ENCODE measurements at regions not wholly inside any gene's neighbourhood (a gene's known extent, or its start where the extent isn't known, plus 50 kb on each side); places are given as distances from the start of the nearest gene placed in this dataset.

DNA sequence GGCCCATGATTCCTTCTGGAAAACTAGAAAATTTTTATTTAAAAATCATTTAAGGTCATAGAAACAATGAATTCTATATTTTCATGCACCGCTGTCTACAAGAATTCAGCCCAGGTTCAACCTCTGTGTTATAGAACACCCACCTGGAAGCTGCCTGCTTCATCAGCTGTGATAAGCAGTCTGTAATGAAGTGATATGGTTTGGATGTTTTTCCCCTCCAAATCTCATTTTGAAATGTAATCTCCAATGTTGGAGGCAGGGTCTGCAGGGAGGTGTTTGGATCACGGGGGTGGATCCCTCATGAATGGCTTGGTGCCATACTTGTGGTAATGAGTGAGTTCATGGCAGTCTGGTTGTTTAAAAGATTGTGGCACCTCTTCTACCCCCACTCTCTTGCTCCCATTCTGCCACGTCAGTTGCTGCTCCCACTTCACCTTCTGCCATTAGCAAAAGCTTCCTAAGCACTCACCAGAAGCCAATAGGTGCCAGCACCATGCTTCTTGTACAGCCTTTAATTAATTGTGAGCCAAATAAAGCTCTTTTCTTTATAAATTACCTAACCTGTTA lies 55.6 kb downstream of the MRPL32 start:
- DNase-seq = no peak

DNA sequence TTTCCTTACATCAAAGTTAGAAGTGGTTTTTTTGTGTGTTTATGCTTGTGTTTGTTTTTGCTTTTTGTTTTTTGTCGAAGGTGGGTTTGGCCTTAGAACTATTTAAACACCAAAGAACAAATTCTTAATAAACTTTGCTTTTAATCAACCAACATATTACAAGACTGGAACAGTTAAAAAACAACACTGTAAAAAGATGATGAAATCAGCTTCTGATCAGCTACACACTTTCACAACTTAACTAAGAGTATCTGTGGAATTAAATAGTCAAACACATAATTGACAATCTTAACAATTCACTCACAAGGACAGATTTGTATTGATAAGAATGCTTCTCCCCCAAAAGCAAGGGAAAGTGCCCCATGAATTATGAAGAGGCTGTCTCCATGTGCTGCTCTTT lies 58.8 kb downstream of the MRPL32 start:
- no peak for DNase-seq

DNA sequence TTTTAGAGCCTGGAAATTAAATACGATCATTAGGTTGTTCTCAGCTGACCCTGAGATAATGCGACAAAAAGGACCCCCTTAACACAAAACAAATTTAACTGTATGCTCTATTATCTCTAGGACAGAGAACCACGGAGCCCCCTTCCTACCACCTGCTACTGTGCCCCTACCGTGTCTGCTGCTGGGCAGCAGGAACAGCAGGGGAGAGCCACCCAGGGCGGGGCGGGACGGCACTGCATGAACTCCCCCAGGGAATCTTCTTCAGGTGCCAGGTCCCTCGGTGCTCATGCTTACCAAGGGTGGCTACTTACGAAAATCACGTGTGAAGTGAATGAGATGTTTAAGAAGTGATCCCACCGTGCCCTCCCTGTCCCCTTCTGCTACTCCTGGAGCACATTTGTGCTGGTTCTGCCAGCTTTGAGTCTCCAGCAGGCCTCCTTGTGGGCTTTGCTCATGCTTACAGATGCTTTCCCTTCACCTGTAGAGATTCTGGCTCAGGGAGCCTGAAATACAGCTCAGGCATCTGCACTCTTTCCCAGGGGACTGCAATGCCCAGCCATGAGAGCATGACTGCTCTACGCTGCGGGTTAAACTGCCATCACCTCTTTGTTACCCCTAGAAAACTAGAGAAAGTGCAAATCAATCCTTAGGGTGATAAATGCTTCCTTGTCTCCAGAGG lies 59.9 kb downstream of the MRPL32 start:
- DNase-seq = no peak

DNA sequence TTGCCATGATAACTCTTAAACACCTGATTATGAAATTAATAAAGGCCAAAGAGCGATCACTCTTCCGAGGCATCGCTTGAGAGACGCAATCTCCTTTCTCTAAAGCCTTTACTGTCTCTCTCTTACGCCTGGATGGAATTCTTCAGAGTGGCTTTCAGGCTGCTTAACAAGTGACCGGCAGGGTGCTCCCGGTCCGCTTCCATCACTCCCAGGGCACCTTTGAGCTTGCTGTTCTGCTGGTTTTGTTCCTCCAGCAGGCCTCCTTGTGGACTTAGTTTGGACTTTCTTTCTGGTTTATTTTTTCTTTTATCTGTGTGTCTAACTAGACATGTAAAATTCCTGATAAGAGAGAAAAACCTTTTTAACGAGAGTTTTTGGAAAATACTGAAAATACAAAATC lies 60.9 kb downstream of the MRPL32 start:
- no peak for DNase-seq

DNA sequence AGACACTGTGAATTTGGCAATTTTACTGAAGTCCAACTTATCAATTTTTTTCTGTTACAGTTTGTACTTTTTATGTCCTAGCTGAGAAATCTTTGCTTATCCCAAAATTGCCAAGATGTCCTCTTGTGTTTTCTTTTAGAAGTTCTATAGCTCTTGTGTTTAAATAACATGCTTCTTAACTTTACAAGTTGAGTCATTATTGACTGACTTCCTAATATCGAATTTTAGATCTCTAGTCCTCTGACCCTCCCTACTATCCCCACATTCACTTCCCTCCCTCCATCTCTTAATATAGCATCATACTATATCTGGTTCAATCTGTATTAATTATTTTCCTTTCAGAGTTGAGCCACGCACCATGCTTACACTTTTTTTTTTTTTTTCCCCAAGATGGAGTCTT lies 61.9 kb downstream of the MRPL32 start:
- DNase-seq = no peak

DNA sequence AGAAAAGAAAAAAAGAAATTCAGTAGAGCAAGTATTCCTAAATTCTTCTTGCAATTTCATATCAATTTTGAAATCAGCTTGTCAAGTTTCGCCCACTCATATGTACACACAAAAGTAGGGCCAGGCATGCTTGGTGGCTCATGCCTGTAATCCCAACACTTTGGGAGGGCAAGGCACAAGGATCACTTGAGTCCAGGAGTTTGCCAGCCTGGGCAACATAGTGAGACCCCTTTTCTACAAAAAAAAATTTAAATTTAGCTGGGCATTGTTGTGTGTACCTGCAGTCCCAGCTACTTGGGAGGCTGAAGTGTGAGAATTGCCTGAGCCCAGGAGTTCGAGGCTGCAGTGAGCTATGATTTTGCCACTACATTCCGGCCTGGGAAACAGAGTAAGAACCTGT lies 65.4 kb downstream of the MRPL32 start:
- DNase-seq = no peak

DNA sequence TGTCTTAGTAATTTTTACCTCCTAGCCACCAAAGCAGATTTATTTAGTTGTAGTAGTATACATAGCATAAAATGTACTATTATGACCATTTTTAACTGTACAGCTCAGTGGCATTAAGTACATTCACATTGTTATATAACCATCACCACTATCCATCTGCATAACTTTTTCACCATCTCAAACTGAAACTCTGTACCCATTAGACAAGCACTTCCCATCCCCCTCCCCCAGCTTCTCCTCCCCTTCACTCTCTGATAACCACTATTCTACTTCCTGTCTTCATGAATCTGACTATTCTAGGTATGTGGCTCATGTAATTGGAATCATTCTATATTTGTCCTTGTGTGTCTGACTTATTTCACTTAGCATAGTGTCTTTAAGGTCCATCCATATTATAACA lies 71.9 kb downstream of the MRPL32 start:
- DNase-seq = no peak

DNA sequence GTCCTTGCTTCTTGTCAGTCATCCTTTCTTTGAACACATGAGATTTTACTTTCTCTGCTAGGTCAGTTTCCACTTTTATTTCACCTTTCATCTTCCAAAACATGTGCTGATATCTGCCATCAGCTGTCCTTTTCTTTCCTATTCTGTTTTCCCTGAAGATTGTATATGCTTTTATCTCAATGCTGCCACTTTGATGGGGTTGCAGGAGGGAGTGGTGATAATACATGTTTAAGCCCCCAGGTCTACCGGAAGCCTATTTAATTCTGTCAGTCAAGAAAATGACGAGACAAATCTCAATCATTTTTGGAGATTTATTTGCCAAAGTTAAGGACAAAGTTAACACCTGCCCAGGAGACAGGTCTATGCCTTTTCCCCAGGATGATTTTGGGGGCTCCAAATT lies 73.8 kb downstream of the MRPL32 start:
- no peak for DNase-seq

GRCh38 chr7:43010061-43010460 lies 77.9 kb downstream of the MRPL32 start:
- DNase-seq = peak; percentile 8

DNA sequence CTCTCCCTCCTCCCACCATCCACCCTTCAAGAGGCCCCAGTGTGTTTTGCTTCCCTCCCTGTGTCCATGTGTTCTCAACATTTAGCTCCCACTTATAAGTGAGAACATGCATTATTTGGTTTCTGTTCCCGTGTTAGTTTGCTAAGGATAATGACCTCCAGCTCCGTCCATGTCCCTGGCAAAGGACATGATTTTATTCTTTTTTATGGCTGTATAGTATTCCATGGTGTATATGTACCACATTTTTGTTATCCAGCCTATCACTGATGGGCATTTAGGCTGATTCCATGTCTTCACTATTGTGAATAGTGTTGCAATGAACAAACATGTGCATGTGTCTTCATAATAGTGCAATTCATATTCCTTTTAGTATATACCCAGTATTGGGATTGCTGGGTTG lies 79.7 kb downstream of the MRPL32 start:
- DNase-seq = no peak

DNA sequence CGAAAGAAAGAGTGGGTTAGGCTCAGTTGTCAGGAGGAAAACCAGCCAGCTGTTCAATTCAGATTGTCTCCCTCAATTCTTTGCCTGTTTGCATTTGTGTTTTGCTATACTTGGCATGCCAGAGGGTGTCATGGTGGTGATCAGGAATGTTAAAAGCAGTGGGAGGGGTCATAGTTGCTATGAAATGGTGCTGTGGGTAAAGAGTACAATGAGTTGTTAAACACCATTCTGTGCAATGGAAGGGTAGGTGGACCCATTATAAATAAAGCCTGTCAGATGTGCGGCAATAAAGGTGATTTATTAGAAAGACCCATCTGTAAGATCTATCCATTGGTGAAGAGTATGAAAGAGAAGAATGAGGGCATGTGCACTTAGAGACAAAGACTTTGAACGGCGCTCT lies 82.2 kb downstream of the MRPL32 start:
- DNase-seq = no peak

DNA sequence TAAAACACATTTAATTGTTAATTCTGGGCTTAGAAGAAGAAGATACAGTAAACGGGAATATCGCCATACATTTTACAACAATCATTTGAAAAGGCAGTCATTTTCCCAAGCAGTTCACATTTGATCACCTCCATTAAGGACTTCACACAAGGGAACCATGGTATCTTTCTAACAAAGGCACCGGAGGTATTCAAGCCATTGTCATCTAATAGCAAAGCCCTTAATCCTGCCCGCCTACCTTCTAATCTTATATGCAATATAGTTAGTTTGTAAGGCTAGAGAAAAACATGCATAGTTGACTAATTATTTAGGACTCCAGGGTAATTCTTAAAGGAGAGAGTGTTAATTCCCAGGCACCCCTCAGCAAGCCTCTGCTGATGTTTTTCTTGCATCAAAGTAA lies 83.1 kb downstream of the MRPL32 start:
- DNase-seq = no peak

- no peak for DNase-seq
Measured at GRCh38 chr7:43018446-43018845, 86.3 kb downstream of the MRPL32 start.

- DNase-seq = no peak
Measured at GRCh38 chr7:43021431-43021830, 89.3 kb downstream of the MRPL32 start.

- DNase-seq = no peak
Measured at GRCh38 chr7:43022008-43022407, 89.8 kb downstream of the MRPL32 start.

DNA sequence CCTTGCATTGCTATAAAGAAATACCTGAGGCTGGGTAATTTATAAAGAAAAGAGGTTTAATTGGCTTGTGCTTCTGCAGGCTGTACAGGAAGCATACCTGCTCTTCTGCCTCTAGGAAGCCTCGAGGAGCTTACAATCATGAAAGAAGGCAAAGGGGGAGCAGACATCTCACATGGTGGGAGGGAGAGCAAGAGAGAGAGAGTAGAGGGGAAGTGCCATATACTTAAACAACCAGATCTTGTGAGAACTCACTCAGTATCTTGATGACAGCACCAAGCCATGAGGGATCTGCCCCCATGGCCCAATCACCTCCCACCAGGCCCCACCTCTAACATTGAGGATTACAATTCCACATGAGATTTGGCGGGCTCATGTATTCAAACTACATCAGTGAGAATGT lies 79.1 kb upstream of the HECW1 start:
- no peak for DNase-seq

- DNase-seq = no peak
Measured at GRCh38 chr7:43034535-43035002, 77.9 kb upstream of the HECW1 start.

- no peak for DNase-seq
Measured at GRCh38 chr7:43037531-43037930, 74.9 kb upstream of the HECW1 start.

GRCh38 chr7:43038254-43038653 lies 74.2 kb upstream of the HECW1 start:
- DNase-seq = peak; percentile 2

DNA sequence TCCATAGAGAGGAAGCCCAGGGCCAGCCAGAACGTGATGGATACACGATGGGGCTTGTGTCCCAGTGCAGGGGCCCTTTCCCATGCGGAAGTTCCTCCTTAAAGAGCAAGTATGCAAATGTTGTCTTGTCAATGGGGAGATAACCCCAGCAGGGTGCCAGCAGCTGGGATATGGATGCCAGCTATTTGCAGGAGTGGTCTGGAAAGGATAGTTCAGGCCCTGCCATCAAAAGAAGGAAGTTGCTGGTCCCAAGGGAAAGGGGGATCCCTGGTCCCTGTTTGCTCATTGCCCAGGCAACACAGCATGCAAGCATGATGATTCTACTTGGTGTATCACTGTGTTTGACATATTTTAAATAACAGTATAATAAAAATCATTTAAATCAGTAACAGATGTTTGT lies 73.1 kb upstream of the HECW1 start:
- DNase-seq = no peak

DNA sequence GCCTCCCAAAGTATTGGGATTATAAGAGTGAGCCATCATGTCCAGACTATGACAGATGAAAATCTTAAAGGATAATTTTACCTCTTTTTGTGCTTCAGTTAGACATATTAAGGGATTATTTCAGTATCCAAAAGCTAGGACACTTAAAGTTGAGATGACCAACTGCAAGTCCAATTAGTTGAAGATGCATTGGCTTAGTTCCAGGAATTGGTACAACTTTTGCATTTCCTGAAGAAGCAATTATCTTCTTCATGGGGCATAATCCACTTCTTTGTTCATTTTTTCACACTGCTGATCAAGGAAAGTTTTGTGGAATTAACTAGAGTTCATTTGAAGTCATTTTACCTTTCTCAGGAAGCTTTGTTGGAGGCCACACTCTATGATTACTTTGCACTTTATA lies 72.0 kb upstream of the HECW1 start:
- no peak for DNase-seq

DNA sequence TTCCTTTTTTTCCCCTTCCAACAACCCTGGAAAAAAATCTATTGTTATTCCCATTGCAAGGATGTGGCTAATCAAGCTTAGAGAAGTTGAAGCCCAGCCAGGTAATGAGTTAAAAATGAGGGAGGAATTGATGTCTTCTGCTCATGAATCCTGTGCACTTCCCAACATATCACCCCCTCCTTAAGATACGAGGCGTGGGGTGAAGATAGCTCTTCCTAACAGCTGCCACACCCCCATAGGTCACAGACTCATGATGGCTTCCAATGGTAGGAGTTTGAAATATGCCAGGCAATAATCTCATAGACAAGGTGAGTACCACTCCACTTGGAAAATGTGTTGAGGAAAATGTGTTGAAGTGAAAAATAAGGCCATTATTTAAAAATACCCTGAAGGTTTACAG lies 71.3 kb upstream of the HECW1 start:
- no peak for DNase-seq

- no peak for DNase-seq
Measured at GRCh38 chr7:43041724-43042123, 70.7 kb upstream of the HECW1 start.

- no peak for DNase-seq
Measured at GRCh38 chr7:43042302-43042701, 70.1 kb upstream of the HECW1 start.
